Fibroblast of villous mesenchyme (primary cell): ENCODE measurements at regions not wholly inside any gene's neighbourhood (a gene's known extent, or its start where the extent isn't known, plus 50 kb on each side); places are given as distances from the start of the nearest gene placed in this dataset.
A peak's percentile ranks its signal among the peaks of the same experiment; 100 is the strongest.

Experiments
- DNase-seq: peaks from one replicate; pipeline ENCODE4 v3.0.0-alpha.2; 2010; ENCODE audit warnings: low read depth
- H3K4me3 ChIP-seq: 2 replicates; pipeline ENCODE4 v1.5.1; 2011; ENCODE audit warnings: low read depth, mild to moderate bottlenecking, low read length
- CTCF ChIP-seq: IDR thresholded peaks from 2 replicates; pipeline ENCODE4 v1.5.1; 2012; ENCODE audit warnings: low read depth, mild to moderate bottlenecking, low read length; ENCODE audit not compliant: insufficient read depth

- peak; percentile 18 for DNase-seq
- no peak for TF ChIP-seq CTCF
- no peak overlapping the region for H3K4me3 ChIP-seq
Observed at GRCh38 chr20:23212011-23212410, 125.9 kb upstream of the CD93 start.

DNA sequence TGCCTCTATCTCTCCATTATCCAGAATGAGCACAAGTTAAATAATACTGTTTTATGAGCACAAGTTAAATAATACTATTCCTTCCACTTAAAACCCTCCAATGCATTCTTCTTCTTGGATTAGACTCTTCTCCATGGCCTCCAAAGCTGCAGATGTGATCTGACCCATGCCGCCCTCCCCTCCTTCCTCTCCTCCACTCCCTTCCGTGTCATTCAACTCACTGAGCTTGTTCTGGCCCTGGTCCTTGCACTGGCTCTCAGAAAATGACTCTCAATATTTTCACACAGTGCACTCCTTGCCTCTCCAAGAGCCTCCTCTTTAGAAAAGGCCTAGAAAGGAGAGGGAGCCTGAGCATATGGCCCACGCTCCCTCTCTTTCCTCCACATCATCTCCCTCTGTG is 125.0 kb upstream of the CD93 start:
- DNase-seq: no peak
- H3K4me3 ChIP-seq: no peak overlapping the region
- no peak for TF ChIP-seq CTCF

- no peak for DNase-seq
- H3K4me3 ChIP-seq: no peak overlapping the region
- TF ChIP-seq CTCF: no peak
Observed at GRCh38 chr20:23207826-23208540, 121.9 kb upstream of the CD93 start.

GRCh38 chr20:23206995-23207394 is 120.9 kb upstream of the CD93 start:
- no peak for DNase-seq
- TF ChIP-seq CTCF: no peak

GRCh38 chr20:23206061-23206460 is 119.9 kb upstream of the CD93 start:
- no peak for TF ChIP-seq CTCF
- no peak for DNase-seq
- no peak overlapping the region for H3K4me3 ChIP-seq

More at GRCh38 chr20:23206995-23207394, 120.9 kb upstream of the CD93 start:
- H3K4me3 ChIP-seq: no peak overlapping the region

GRCh38 chr20:23205611-23206041 is 119.5 kb upstream of the CD93 start:
- DNase-seq: peak; percentile 28

More at GRCh38 chr20:23205611-23206041, 119.5 kb upstream of the CD93 start:
- H3K4me3 ChIP-seq: no peak overlapping the region
- no peak for TF ChIP-seq CTCF
